ENCODE measurements at regions not wholly inside any gene's neighbourhood (a gene's known extent, or its start where the extent isn't known, plus 50 kb on each side); places are given as distances from the start of the nearest gene placed in this dataset.

GRCh38 chr15:38863381-38863780 is 298.8 kb upstream of the RASGRP1 start:
- no peaks in the 10 kb centered on the region for H3K36me3 ChIP-seq (ENCODE audit: insufficient read depth, low read length)
- H3K9ac ChIP-seq (ENCODE audit: low read length), result no peak overlapping the region
- H3K27ac ChIP-seq (ENCODE audit: low read length), result no peak overlapping the region
- no peak overlapping the region for H3K4me2 ChIP-seq (ENCODE audit: low read length)
- H3K9me2 ChIP-seq (ENCODE audit: insufficient read depth, low read length), result no peaks in the 10 kb centered on the region
- no peak overlapping the region for H2AFZ ChIP-seq (ENCODE audit: low read depth, low read length)
- H3K4me3 ChIP-seq (ENCODE audit: low read length), result no peak overlapping the region
- no peaks in the 10 kb centered on the region for H3F3A ChIP-seq (ENCODE audit: insufficient read depth, low read length, poor library complexity, severe bottlenecking)
- no peak for TF ChIP-seq TAF1 (IDR thresholded peaks at IDR 0.05; ENCODE audit: low read depth)
- no peak for TF ChIP-seq MXI1 (conservative IDR thresholded peaks at IDR 0.05; ENCODE audit: poor library complexity, severe bottlenecking)
- no peak for TF ChIP-seq REST (IDR thresholded peaks at IDR 0.05; ENCODE audit: borderline replicate concordance)
- TF ChIP-seq SMC3 (conservative IDR thresholded peaks at IDR 0.05; ENCODE audit: poor library complexity), result no peak
- no peak for TF ChIP-seq EZH2 (IDR thresholded peaks at IDR 0.05; ENCODE audit: borderline replicate concordance, insufficient read depth, low read length, poor library complexity, severe bottlenecking)
- TF ChIP-seq POLR2AphosphoS5 (IDR thresholded peaks at IDR 0.05), result no peak
- no peak for TF ChIP-seq RAD21 (conservative IDR thresholded peaks at IDR 0.05)
- no peak for TF ChIP-seq EP300 (conservative IDR thresholded peaks at IDR 0.05; ENCODE audit: poor library complexity, severe bottlenecking)
- no peak for TF ChIP-seq CTCF (IDR thresholded peaks at IDR 0.05; ENCODE audit: poor library complexity, severe bottlenecking)
- no peaks in the 10 kb centered on the region for H3K9me3 ChIP-seq (ENCODE audit: low read length)
- H3K79me2 ChIP-seq (replicated peaks; ENCODE audit: insufficient read depth, low read length), result no peaks in the 10 kb centered on the region
- H4K20me1 ChIP-seq (ENCODE audit: insufficient read depth), result no peaks in the 10 kb centered on the region
- no peaks in the 10 kb centered on the region for H3K27me3 ChIP-seq (ENCODE audit: insufficient read depth, low read depth, low read length)

- H3F3A ChIP-seq (ENCODE audit: insufficient read depth, low read length, poor library complexity, severe bottlenecking), result no peaks in the 10 kb centered on the region
- no peak for TF ChIP-seq EP300 (conservative IDR thresholded peaks at IDR 0.05; ENCODE audit: poor library complexity, severe bottlenecking)
- H3K36me3 ChIP-seq (ENCODE audit: insufficient read depth, low read length), result no peaks in the 10 kb centered on the region
- no peak overlapping the region for H3K27ac ChIP-seq (ENCODE audit: low read length)
- no peak overlapping the region for H3K9ac ChIP-seq (ENCODE audit: low read length)
- no peak overlapping the region for H3K4me3 ChIP-seq (ENCODE audit: low read length)
- no peaks in the 10 kb centered on the region for H3K9me2 ChIP-seq (ENCODE audit: insufficient read depth, low read length)
- no peaks in the 10 kb centered on the region for H4K20me1 ChIP-seq (ENCODE audit: insufficient read depth)
- H3K9me3 ChIP-seq (ENCODE audit: low read length), result no peaks in the 10 kb centered on the region
- H3K27me3 ChIP-seq (ENCODE audit: insufficient read depth, low read depth, low read length), result no peaks in the 10 kb centered on the region
- H2AFZ ChIP-seq (ENCODE audit: low read depth, low read length), result no peak overlapping the region
- no peaks in the 10 kb centered on the region for H3K79me2 ChIP-seq (replicated peaks; ENCODE audit: insufficient read depth, low read length)
- H3K4me2 ChIP-seq (ENCODE audit: low read length), result no peak overlapping the region
Observed at GRCh38 chr15:38864122-38864521, 299.5 kb upstream of the RASGRP1 start.
